T-helper 2 cell treated with Interferon-gamma antibody and Interleukin-4, amounts not matched to agents 5 μg/mL and 100 μg/mL, for 36 hours (primary cell): ENCODE measurements at regions not wholly inside any gene's neighbourhood (a gene's known extent, or its start where the extent isn't known, plus 50 kb on each side); places are given as distances from the start of the nearest gene placed in this dataset.
"Not testable (repeated sequence)": the region's sequence is repeated elsewhere in the genome, so short reads cannot be mapped to it uniquely, and the experiment has no call there.

Experiments used
- DNase-seq: peaks from one replicate; pipeline ENCODE4 v3.0.0; 2021; ENCODE audit warnings: low spot score
- H3K27ac Mint-ChIP-seq: one replicate; pipeline ENCODE4 v1.8.0; 2021; ENCODE audit warnings: mild to moderate bottlenecking, mixed read lengths
- H3K27me3 Mint-ChIP-seq: one replicate; pipeline ENCODE4 v1.8.0; 2021; ENCODE audit warnings: low read depth, mixed read lengths
- H3K36me3 Mint-ChIP-seq: one replicate; pipeline ENCODE4 v1.8.0; 2021; ENCODE audit warnings: low read depth, mixed read lengths
- H3K4me1 Mint-ChIP-seq: one replicate; pipeline ENCODE4 v1.8.0; 2021; ENCODE audit warnings: low read depth, mixed read lengths
- H3K4me3 Mint-ChIP-seq: one replicate; pipeline ENCODE4 v1.8.0; 2022; ENCODE audit warnings: mild to moderate bottlenecking, moderate library complexity, mixed read lengths
- H3K9me3 Mint-ChIP-seq: one replicate; pipeline ENCODE4 v1.8.0; 2021; ENCODE audit warnings: mixed read lengths

DNA sequence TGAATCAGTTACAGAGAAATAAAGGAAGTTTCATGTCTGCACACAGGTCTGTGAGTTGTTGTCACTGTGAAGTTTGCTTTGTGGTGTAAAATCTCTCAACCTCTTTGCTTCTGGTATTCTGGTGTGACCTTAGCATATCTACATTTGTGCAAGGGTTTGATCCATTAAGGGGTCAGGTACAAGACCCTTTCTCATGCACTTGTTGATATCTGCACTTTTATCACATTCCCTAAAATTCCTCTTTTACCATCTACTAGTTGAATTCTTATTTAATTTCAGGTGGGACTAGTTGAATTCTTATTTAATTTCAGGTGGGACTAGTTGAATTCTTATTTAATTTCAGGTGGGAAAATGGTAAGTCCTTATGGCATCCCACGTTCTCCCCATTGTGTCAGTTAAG lies 306.7 kb upstream of the ZNF608 start:
- no peaks in the 10 kb centered on the region for H3K4me1 Mint-ChIP-seq
- DNase-seq, result no peak
- H3K27me3 Mint-ChIP-seq, result no peaks in the 10 kb centered on the region
- H3K27ac Mint-ChIP-seq, result no peak overlapping the region
- H3K4me3 Mint-ChIP-seq, result no peak overlapping the region
- H3K36me3 Mint-ChIP-seq, result no peaks in the 10 kb centered on the region
- H3K9me3 Mint-ChIP-seq, result peaks cover 4% of the 10 kb centered on the region

DNA sequence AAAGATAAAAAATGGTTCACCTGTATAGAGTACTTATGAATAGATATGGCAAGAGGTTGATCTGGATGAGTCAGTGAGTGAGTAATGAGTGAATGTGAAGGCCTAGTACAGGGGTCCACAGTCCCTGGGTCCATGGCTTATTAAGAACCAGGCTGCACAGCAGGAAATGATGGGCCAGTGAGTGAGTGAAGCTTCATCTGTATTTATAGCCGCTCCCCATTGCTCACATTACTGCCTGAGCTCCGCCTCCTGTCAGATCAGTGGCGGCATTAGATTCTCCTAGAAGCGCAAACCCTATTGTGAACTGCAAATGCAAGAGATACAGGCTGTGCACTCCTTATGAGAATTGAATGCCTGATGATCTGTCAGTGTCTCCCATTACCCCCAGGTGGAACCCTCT lies 307.7 kb upstream of the ZNF608 start:
- Mint-ChIP-seq H3K27me3 (no peaks in the 10 kb centered on the region), H3K4me1 (no peaks in the 10 kb centered on the region), H3K27ac (no peak overlapping the region), H3K4me3 (no peak overlapping the region), H3K9me3 (peaks cover 4% of the 10 kb centered on the region), H3K36me3 (no peaks in the 10 kb centered on the region)
- DNase-seq, result no peak

DNA sequence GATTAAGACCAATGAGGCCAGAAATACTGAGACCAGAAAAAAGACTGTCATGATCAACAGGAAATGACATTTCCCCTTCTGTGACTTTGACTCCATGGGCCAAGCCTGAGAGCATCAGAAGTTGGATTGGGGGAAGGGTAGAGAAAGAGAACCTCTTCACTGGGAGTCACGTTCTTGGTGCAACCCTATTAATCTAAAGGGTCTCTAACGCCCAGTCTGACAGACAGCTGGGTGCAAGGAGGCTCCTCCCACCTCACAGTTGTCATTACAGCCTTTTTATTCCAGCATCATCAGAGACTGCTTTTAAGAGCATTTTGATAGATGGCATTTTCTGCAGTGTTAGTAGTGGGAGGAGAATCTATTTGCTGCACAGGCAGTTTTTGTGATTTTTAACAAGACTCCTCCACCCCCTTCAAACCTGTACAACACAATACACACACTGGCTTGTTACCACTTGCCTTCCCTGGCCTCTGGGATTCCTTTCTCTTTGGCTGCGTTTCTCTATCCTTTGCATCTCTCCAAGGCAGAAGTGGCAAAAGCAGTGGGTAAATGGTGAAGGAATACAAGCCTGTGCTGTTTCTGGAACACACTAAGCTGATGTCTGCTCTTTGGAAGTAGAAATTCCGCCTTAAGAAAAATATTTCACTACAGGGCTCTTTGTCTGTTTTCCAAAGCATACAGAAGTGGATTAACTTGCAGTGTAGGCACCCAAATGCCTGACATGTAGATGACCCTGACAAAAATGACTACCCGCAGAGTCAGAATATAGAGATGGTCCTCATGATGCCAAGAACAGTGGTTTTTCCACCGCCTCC lies 310.4 kb upstream of the ZNF608 start:
- DNase-seq, result no peak
- H3K4me1 Mint-ChIP-seq, result no peaks in the 10 kb centered on the region
- H3K27ac Mint-ChIP-seq, result no peak overlapping the region
- no peaks in the 10 kb centered on the region for H3K36me3 Mint-ChIP-seq
- no peak overlapping the region for H3K4me3 Mint-ChIP-seq
- no peaks in the 10 kb centered on the region for H3K27me3 Mint-ChIP-seq
- H3K9me3 Mint-ChIP-seq, result peaks cover 15% of the 10 kb centered on the region

DNA sequence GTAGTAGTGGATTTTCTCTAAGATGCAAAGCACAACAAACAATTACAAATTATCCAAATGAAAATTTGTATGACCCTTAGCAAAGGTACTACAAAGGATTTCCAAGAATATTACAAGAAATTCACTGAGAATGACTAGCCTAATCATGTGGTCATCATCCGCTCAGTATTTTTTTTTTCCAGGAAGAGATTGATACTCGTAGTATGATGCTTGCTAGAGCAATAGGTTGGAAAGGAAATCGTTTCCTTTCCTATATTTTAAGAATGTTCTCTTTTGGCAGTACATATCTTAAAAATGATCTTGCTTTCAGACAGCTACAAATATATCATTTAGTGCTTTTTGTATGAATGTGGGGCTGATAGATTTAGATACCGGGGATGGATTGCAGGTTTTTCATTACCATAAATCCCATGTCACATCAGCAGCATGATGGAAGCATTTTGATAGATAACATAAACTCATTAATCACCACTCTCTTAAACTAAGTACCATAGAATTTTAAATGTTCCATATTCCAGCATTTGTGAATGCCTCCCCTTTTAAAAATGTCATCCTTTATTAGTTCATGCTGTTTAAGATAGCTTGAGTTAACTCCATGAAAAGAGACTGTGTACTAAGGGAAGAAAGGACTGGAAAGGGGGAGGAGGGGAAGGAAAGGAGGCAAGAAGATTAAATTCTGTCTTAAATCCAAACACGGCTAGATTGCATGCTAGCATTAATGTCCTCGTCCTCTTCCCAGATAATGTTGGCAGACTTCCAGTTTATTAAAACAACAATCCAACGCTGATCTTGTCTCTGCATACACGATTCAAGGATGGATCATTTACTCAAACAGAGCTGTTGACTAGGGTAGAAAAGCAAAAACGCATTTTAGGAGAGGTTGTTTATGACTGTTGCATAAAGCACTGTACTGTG lies 311.7 kb upstream of the ZNF608 start:
- H3K4me1 Mint-ChIP-seq, result no peaks in the 10 kb centered on the region
- H3K9me3 Mint-ChIP-seq, result peaks cover 15% of the 10 kb centered on the region
- H3K4me3 Mint-ChIP-seq, result no peak overlapping the region
- no peak overlapping the region for H3K27ac Mint-ChIP-seq
- no peak for DNase-seq
- no peaks in the 10 kb centered on the region for H3K36me3 Mint-ChIP-seq
- no peaks in the 10 kb centered on the region for H3K27me3 Mint-ChIP-seq

DNA sequence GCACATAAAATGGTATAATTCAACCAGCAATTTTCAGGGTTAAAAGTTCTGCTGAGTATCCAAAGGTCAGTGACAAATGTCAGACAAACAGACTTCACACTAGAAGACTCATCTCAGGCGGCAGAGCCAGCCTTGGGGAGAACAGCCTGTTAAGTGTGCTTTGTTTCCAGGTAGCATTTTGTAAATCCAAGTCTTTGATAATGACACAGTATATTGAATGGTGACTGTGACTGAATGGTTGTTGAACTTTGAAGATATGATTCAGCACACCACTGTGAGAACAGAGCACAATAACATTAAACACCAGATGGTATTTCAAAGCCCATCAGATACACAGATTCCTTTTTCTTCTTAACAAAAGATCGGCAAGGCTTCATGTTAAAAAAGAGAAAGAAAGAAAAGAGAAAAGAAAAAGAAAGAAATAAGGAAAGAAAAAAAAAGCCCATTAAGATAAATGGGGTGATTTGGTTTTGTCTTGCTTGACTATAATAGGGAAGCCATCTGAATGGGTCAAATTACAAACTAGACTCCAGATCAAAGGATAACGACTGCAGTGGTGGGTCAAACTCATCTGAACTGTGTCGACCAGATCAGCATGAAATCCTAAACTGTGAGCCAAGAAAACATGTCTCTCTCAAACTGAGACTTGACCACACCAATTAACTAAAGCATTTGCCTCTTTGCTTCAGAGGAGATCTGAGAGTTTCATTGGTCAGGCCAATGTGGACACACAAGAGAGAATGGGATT lies 313.0 kb upstream of the ZNF608 start:
- no peak overlapping the region for H3K27ac Mint-ChIP-seq
- no peaks in the 10 kb centered on the region for H3K4me1 Mint-ChIP-seq
- H3K36me3 Mint-ChIP-seq, result no peaks in the 10 kb centered on the region
- no peak for DNase-seq
- H3K9me3 Mint-ChIP-seq, result peaks cover 15% of the 10 kb centered on the region
- H3K27me3 Mint-ChIP-seq, result no peaks in the 10 kb centered on the region
- no peak overlapping the region for H3K4me3 Mint-ChIP-seq

DNA sequence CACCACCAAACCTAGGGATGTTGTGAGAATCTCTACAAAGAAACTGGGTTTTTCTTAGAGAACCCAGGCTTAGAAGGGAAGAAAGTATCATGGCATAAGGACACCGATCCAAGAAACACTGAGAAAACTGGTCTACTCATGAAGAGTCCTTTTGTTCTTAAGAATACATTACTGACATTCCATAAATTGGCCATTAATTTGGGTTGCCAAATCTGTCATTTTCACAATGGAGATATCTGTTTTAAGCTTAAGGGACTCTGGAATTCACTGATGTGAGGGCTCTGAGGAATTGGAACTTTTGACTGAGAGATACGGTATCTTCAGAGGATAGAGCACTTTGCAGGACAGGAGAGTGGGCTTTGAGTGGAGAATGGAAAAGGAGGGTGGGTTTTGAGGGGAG lies 315.3 kb upstream of the ZNF608 start:
- Mint-ChIP-seq H3K27ac (no peak overlapping the region), H3K9me3 (peaks cover 10% of the 10 kb centered on the region), H3K36me3 (no peaks in the 10 kb centered on the region), H3K27me3 (no peaks in the 10 kb centered on the region), H3K4me1 (no peaks in the 10 kb centered on the region), H3K4me3 (no peak overlapping the region)
- DNase-seq, result no peak

DNA sequence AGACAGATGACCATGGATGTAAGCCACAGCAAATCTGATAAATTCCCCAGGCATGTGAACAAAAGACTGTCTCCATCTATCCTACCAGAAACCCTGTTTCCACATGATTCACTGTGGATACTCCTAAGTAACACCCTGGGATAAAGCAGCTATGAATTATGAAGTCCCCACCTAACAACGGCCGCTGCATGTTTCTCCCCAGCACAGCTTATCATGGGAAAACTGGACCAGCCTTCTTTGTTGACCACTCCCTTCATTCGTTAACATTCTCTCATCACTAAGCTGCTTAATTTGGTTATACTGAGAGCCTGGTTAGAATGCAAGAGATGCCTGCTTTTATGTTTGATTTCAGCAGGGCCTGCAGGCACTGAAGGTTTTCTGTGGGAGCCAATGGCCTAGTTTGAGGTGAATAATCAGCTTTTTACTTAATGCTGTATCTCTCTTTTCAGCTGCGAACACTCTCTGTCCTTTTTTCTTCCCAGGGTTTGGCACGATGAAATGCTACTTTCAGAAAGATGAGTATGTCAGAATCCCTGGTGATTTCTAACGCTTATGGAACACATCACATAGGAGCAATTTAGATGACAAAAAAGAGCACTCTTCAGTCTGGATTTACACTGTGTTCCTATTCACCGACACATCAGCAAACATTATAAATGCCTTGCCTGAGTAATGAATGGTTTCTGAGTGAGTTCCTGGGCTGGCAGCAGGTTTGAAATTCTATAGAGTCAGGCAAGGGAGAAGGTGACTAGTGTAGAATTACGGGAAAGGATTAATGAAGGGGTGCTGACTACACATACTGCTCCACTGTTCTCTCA lies 318.4 kb upstream of the ZNF608 start:
- H3K4me3 Mint-ChIP-seq, result no peak overlapping the region
- no peaks in the 10 kb centered on the region for H3K4me1 Mint-ChIP-seq
- no peaks in the 10 kb centered on the region for H3K36me3 Mint-ChIP-seq
- H3K9me3 Mint-ChIP-seq, result peaks cover 15% of the 10 kb centered on the region
- H3K27ac Mint-ChIP-seq, result no peak overlapping the region
- no peaks in the 10 kb centered on the region for H3K27me3 Mint-ChIP-seq
- DNase-seq, result no peak

DNA sequence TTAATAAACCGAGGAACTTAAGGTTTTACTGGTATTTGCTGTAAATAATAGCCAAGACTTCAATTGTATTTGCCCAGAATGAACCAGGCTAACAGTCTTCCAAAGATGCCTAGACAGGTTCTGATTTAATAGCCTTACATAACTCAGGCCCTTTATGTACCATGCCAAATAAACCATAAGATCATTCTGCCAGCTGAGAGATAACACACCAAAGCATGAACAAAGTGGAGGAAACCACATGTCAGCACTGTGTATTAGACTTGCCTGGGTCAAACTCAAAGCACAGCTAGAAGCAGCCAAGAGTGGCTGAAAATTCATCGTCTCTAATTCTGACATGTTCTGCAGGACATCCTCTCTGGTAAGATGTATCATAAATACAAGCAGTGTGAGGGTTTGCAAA lies 319.3 kb upstream of the ZNF608 start:
- no peak overlapping the region for H3K4me3 Mint-ChIP-seq
- H3K27ac Mint-ChIP-seq, result no peak overlapping the region
- no peaks in the 10 kb centered on the region for H3K36me3 Mint-ChIP-seq
- no peaks in the 10 kb centered on the region for H3K27me3 Mint-ChIP-seq
- peaks cover 11% of the 10 kb centered on the region for H3K9me3 Mint-ChIP-seq
- no peaks in the 10 kb centered on the region for H3K4me1 Mint-ChIP-seq
- no peak for DNase-seq

DNA sequence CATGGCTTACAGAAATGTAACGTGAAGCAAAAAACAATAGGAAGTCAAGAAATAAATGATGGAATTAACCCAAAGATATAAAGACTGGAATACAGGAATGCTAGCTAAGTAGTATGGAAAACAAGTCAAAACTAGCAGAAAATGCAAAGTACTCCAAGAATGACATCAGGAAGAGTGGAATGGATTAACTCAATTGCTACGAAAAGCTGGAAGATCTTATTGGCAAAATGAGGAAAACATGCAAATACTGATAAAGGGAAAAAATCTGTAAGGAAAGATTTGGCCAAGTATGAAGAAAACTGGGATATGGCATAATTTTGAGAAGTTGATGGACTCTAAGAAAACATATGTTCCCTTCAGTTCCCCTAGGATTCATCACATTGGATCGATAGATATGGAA lies 324.5 kb upstream of the ZNF608 start:
- no peak overlapping the region for H3K27ac Mint-ChIP-seq
- no peak overlapping the region for H3K4me3 Mint-ChIP-seq
- H3K36me3 Mint-ChIP-seq, result no peaks in the 10 kb centered on the region
- H3K4me1 Mint-ChIP-seq, result no peaks in the 10 kb centered on the region
- H3K27me3 Mint-ChIP-seq, result no peaks in the 10 kb centered on the region
- H3K9me3 Mint-ChIP-seq, result peaks cover 26% of the 10 kb centered on the region
- no peak for DNase-seq

DNA sequence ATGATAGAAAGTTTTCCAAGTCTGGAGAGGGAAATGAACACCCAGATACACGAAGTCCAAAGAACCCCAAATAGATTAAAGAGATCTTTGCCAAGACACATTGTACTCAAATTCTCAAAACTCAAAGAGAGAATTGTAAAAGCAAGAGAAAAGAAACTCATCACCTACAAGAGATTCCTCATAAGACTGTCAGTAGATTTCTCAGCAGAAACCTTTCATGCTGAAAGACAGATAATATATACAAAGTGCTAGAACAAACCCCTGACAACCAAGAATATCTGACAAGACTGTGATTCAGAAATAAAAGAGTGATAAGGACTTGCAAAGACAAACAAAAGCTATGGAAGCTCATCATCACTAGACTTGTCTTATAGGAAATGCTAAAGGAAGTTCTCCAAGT lies 326.7 kb upstream of the ZNF608 start:
- Mint-ChIP-seq H3K4me1 (no peaks in the 10 kb centered on the region), H3K9me3 (peaks cover 26% of the 10 kb centered on the region), H3K27ac (no peak overlapping the region), H3K27me3 (no peaks in the 10 kb centered on the region), H3K4me3 (no peak overlapping the region), H3K36me3 (no peaks in the 10 kb centered on the region)
- DNase-seq, result no peak

DNA sequence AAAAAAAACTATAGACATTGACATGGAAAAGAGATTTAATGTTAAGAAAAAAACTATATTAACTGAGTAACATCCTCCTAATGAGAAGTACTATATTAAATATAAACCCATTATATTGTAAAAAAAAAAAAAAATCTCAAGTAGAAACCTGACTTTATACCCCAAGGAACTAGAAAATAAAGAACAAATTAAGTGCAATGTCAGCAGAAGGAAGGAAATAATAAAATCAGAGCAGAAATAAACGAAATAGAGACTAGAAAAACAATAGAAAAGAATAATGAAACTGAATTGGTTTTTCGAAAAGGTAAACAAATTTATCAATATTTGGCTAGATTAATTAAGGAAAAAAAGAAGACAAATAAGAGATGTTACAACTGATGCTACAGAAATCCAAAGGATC lies 329.1 kb upstream of the ZNF608 start:
- no peaks in the 10 kb centered on the region for H3K36me3 Mint-ChIP-seq
- H3K9me3 Mint-ChIP-seq, result peaks cover 19% of the 10 kb centered on the region
- DNase-seq, result no peak
- H3K27ac Mint-ChIP-seq, result no peak overlapping the region
- no peaks in the 10 kb centered on the region for H3K4me1 Mint-ChIP-seq
- no peak overlapping the region for H3K4me3 Mint-ChIP-seq
- no peaks in the 10 kb centered on the region for H3K27me3 Mint-ChIP-seq

DNA sequence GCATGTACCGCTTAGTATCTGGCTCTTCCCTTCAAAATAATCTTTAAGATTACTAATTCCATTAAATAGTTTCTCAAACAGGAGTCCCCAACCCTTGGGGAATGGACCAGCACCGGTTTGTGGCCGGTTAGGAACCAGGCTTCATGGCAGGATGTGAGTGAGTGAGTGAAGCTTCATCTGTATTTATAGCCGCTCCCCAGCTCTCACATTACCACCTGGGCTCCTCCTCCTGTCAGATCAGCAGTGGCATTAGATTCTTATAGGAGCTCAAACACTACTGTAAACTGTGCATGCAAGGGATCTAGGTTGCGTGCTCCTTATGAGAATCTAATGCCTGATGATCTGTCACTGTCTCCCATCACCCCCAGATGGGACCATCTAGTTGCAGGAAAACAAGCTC lies 332.6 kb upstream of the ZNF608 start:
- not testable (repeated sequence) for H3K9me3 Mint-ChIP-seq, H3K36me3 Mint-ChIP-seq, H3K4me3 Mint-ChIP-seq, H3K27me3 Mint-ChIP-seq, H3K27ac Mint-ChIP-seq, H3K4me1 Mint-ChIP-seq, DNase-seq

DNA sequence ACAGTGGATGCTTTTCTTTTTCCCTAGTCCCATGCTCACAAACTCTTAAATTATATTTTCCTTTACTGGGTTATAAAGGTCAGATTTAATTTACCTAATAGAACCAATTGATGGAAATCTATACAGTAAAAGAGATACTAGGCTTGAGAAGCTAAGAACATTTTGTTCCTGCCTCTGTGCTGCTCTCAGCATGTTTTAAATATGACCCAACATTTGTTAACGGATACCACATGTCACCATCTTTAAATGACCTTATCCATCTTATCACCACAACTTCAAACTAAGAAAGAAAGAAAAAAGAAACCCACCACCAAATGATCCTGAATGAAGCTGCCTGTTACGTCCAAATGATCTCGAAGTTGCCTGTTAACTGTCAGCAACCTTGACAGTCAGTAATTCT lies 334.7 kb upstream of the ZNF608 start:
- DNase-seq, result no peak
- H3K36me3 Mint-ChIP-seq, result no peaks in the 10 kb centered on the region
- H3K9me3 Mint-ChIP-seq, result peaks cover 5% of the 10 kb centered on the region
- no peaks in the 10 kb centered on the region for H3K27me3 Mint-ChIP-seq
- H3K4me3 Mint-ChIP-seq, result no peak overlapping the region
- H3K4me1 Mint-ChIP-seq, result no peaks in the 10 kb centered on the region
- H3K27ac Mint-ChIP-seq, result no peak overlapping the region
